H9 (cell line): ENCODE measurements at regions not wholly inside any gene's neighbourhood (a gene's known extent, or its start where the extent isn't known, plus 50 kb on each side); places are given as distances from the start of the nearest gene placed in this dataset.
A peak's percentile ranks its signal among the peaks of the same experiment; 100 is the strongest.

Experiments used
- DNase-seq: peaks from one replicate; pipeline ENCODE4 v3.0.0-alpha.2; 2017
- H2AFZ ChIP-seq: one replicate; pipeline ENCODE4 v1.6.1; 2013; ENCODE audit warnings: mild to moderate bottlenecking, low read length, control low read depth, moderate library complexity
- H2AK5ac ChIP-seq: 2 replicates; pipeline ENCODE4 v1.6.1; 2013; ENCODE audit warnings: low read length, control low read depth, mixed read lengths; ENCODE audit not compliant: insufficient read length
- H2BK120ac ChIP-seq: one replicate; pipeline ENCODE4 v1.6.1; 2013; ENCODE audit warnings: low read depth, mild to moderate bottlenecking, low read length, control low read depth, inconsistent platforms; ENCODE audit not compliant: poor library complexity, severe bottlenecking
- H2BK12ac ChIP-seq: 2 replicates; pipeline ENCODE4 v1.6.1; 2013; ENCODE audit warnings: low read length, control low read depth, mixed read lengths, low read depth; ENCODE audit not compliant: insufficient read length
- H2BK15ac ChIP-seq: 2 replicates; pipeline ENCODE4 v1.6.1; 2013; ENCODE audit warnings: low read depth, low read length, control low read depth
- H2BK20ac ChIP-seq: one replicate; pipeline ENCODE4 v1.6.1; 2013; ENCODE audit warnings: low read depth, mild to moderate bottlenecking, low read length, control low read depth, inconsistent platforms; ENCODE audit not compliant: poor library complexity, severe bottlenecking
- H2BK5ac ChIP-seq: 2 replicates; pipeline ENCODE4 v1.6.1; 2013; ENCODE audit warnings: low read length, control low read depth, mixed read lengths; ENCODE audit not compliant: insufficient read length
- H3K14ac ChIP-seq: 2 replicates; pipeline ENCODE4 v1.6.1; 2013; ENCODE audit warnings: low read length, control low read depth; ENCODE audit not compliant: insufficient read depth
- H3K18ac ChIP-seq: 2 replicates; pipeline ENCODE4 v1.6.1; 2013; ENCODE audit warnings: low read depth, mild to moderate bottlenecking, mixed read lengths, low read length, control low read depth; ENCODE audit not compliant: insufficient read length
- H3K23ac ChIP-seq: 2 replicates; pipeline ENCODE4 v1.6.1; 2013; ENCODE audit warnings: low read length, control low read depth, mixed read lengths, low read depth; ENCODE audit not compliant: insufficient read length
- H3K23me2 ChIP-seq: 2 replicates; pipeline ENCODE4 v1.6.1; 2013; ENCODE audit warnings: low read depth, mild to moderate bottlenecking, mixed read lengths, low read length, control low read depth; ENCODE audit not compliant: insufficient read length, poor library complexity, severe bottlenecking
- H3K27ac ChIP-seq: 2 replicates; pipeline ENCODE4 v1.5.1; 2013; ENCODE audit warnings: low read length, control low read depth, mixed read lengths, low read depth; ENCODE audit not compliant: insufficient read length
- H3K27me3 ChIP-seq: 2 replicates; pipeline ENCODE4 v1.6.1; 2013; ENCODE audit warnings: low read length, control low read depth, inconsistent platforms; ENCODE audit not compliant: insufficient read depth
- H3K4ac ChIP-seq: 2 replicates; pipeline ENCODE4 v1.6.1; 2013; ENCODE audit warnings: low read depth, mild to moderate bottlenecking, control low read depth, inconsistent platforms, low read length, moderate library complexity
- H3K4me1 ChIP-seq: 2 replicates; pipeline ENCODE4 v1.6.1; 2013; ENCODE audit warnings: low read length, control low read depth, inconsistent platforms; ENCODE audit not compliant: insufficient read depth
- H3K4me2 ChIP-seq: 2 replicates; pipeline ENCODE4 v1.6.1; 2013; ENCODE audit warnings: low read length, control low read depth, mixed read lengths; ENCODE audit not compliant: insufficient read length, insufficient read depth
- H3K56ac ChIP-seq: 2 replicates; pipeline ENCODE4 v1.6.1; 2013; ENCODE audit warnings: low read depth, mild to moderate bottlenecking, mixed read lengths, low read length, control low read depth; ENCODE audit not compliant: insufficient read length
- H3K79me1 ChIP-seq: 2 replicates; pipeline ENCODE4 v1.6.1; 2013; ENCODE audit warnings: low read depth, mild to moderate bottlenecking, moderate library complexity, low read length, control low read depth, inconsistent platforms; ENCODE audit not compliant: insufficient read depth, poor library complexity, severe bottlenecking
- H3K79me2 ChIP-seq: 2 replicates; pipeline ENCODE4 v1.6.1; 2013; ENCODE audit warnings: low read length, control low read depth, inconsistent platforms; ENCODE audit not compliant: insufficient read depth
- H3K9ac ChIP-seq: 2 replicates; pipeline ENCODE4 v1.6.1; 2013; ENCODE audit warnings: low read length, control low read depth, mixed read lengths; ENCODE audit not compliant: insufficient read length; ENCODE audit errors: extremely low read depth
- H3K9me3 ChIP-seq: one replicate; pipeline ENCODE4 v1.6.1; 2013; ENCODE audit warnings: low read depth, low read length, inconsistent platforms; ENCODE audit not compliant: control insufficient read depth
- H3T11ph ChIP-seq: one replicate; pipeline ENCODE4 v1.6.1; 2013; ENCODE audit warnings: mild to moderate bottlenecking, low read length, control low read depth, inconsistent platforms
- H4K20me1 ChIP-seq: one replicate; pipeline ENCODE4 v1.6.1; 2013; ENCODE audit not compliant: control insufficient read depth, insufficient read length, insufficient read depth
- H4K5ac ChIP-seq: 2 replicates; pipeline ENCODE4 v1.6.1; 2013; ENCODE audit warnings: low read depth, mild to moderate bottlenecking, mixed read lengths, low read length, control low read depth; ENCODE audit not compliant: insufficient read length
- H4K8ac ChIP-seq: replicated peaks from 2 replicates; pipeline ENCODE4 v1.6.1; 2013; ENCODE audit warnings: low read length, control low read depth, mixed read lengths, low read depth; ENCODE audit not compliant: insufficient read length
- H4K91ac ChIP-seq: 2 replicates; pipeline ENCODE4 v1.6.1; 2013; ENCODE audit warnings: low read depth, mild to moderate bottlenecking, moderate library complexity, mixed read lengths, low read length, control low read depth; ENCODE audit not compliant: insufficient read length
- H3K27ac Mint-ChIP-seq, 3 experiments: 2 replicates in 2 of 3; 3 replicates in 1 of 3; pipeline ENCODE4 v1.8.0; 2020 to 2021; ENCODE audit warnings: mixed read lengths in 3 of 3, mild to moderate bottlenecking in 1 of 3, moderate library complexity in 1 of 3
- H3K27me3 Mint-ChIP-seq: 2 replicates; pipeline ENCODE4 v1.8.0; 2021; ENCODE audit warnings: low read depth, mild to moderate bottlenecking, moderate library complexity, mixed read lengths
- H3K36me3 Mint-ChIP-seq, 3 experiments: 2 replicates in 2 of 3; 3 replicates in 1 of 3; pipeline ENCODE4 v1.8.0; 2020 to 2021; ENCODE audit warnings: low read depth in 3 of 3, mixed read lengths in 3 of 3; ENCODE audit not compliant: insufficient read depth in 1 of 3
- H3K4me1 Mint-ChIP-seq, 2 experiments: 2 replicates each; pipeline ENCODE4 v1.8.0; 2020; ENCODE audit warnings: mixed read lengths in 2 of 2
- H3K4me3 Mint-ChIP-seq, 2 experiments: 2 replicates in 1 of 2; 3 replicates in 1 of 2; pipeline ENCODE4 v1.8.0; 2020 to 2021; ENCODE audit warnings: mild to moderate bottlenecking in 2 of 2, mixed read lengths in 2 of 2, moderate library complexity in 1 of 2
- H3K9me3 Mint-ChIP-seq, 2 experiments: 2 replicates in 1 of 2; 3 replicates in 1 of 2; pipeline ENCODE4 v1.8.0; 2020; ENCODE audit warnings: mild to moderate bottlenecking in 2 of 2, mixed read lengths in 2 of 2, moderate library complexity in 1 of 2
- WGBS: extraction: QIAGEN DNeasy Blood & Tissue Kit; methylation state at CpG from one replicate; pipeline ENCODE4 v1.1.7; 2013; ENCODE audit warnings: missing lambda C conversion rate, low lambda C conversion rate, mixed read lengths; ENCODE audit not compliant: insufficient read length; ENCODE audit errors: extremely low coverage; 5-methylcytosine and 5-hydroxymethylcytosine counted together
- TF ChIP-seq, protein P1 (sequence below): fragments of 200-600 bp; sonication (generic); conservative IDR thresholded peaks from 3 replicates; pipeline ENCODE4 v1.8.0; 2021; ENCODE audit warnings: antibody characterized with exemption, mild to moderate bottlenecking

DNA sequence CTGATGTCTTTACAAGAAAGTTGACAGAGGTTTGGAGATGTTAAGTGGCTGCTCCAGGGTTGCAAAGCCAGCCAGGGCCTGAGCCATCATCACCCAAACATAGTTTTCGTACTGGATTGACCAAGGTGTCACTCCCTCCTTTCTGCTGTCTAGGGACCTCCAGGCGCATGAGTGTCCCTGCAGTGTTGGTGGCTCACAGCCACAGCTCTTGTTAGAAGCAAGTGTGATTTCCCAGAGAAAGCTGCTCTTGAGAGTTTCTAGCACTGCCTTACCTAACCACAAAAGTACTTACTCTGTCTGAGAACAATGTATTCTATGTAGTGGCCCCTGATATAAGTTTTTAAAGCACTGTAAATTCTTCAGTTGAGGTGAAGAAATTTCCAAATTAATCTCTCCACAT lies 144.1 kb downstream of the SOX2 start:
- Histone ChIP-seq H3K4ac (no peak overlapping the region), H3K9me3 (no peaks in the 10 kb centered on the region), H4K8ac (no peak overlapping the region), H4K20me1 (no peaks in the 10 kb centered on the region), H3K79me2 (no peaks in the 10 kb centered on the region), H3K79me1 (no peaks in the 10 kb centered on the region), H2AK5ac (no peak overlapping the region), H3K9ac (no peak overlapping the region), H2BK120ac (no peak overlapping the region), H3K27me3 (no peaks in the 10 kb centered on the region), H2BK12ac (no peak overlapping the region), H2BK20ac (no peak overlapping the region), H4K91ac (no peak overlapping the region), H3T11ph (no peak overlapping the region), H3K23me2 (no peaks in the 10 kb centered on the region), H2BK15ac (no peak overlapping the region), H3K23ac (no peak overlapping the region), H2AFZ (no peak overlapping the region), H3K4me2 (no peak overlapping the region), H3K18ac (no peak overlapping the region), H3K56ac (no peak overlapping the region), H2BK5ac (no peak overlapping the region), H3K27ac (no peak overlapping the region), H3K14ac (no peak overlapping the region), H4K5ac (no peak overlapping the region), H3K4me1 (peaks cover 6% of the 10 kb centered on the region)
- Mint-ChIP-seq H3K4me1 (peaks cover 27 to 33% of the 10 kb centered on the region in 2 experiments), H3K36me3 (no peaks in the 10 kb centered on the region), H3K9me3 (no peaks in the 10 kb centered on the region), H3K27me3 (no peaks in the 10 kb centered on the region), H3K4me3 (no peak overlapping the region), H3K27ac (peak overlapping the region in 1 of 3 experiments; percentile 27; a peak in 1 of 7 replicates)
- WGBS: no CpG with 5 or more reads among the region's 2 CpGs
- DNase-seq: no peak
- TF ChIP-seq, protein P1, sequence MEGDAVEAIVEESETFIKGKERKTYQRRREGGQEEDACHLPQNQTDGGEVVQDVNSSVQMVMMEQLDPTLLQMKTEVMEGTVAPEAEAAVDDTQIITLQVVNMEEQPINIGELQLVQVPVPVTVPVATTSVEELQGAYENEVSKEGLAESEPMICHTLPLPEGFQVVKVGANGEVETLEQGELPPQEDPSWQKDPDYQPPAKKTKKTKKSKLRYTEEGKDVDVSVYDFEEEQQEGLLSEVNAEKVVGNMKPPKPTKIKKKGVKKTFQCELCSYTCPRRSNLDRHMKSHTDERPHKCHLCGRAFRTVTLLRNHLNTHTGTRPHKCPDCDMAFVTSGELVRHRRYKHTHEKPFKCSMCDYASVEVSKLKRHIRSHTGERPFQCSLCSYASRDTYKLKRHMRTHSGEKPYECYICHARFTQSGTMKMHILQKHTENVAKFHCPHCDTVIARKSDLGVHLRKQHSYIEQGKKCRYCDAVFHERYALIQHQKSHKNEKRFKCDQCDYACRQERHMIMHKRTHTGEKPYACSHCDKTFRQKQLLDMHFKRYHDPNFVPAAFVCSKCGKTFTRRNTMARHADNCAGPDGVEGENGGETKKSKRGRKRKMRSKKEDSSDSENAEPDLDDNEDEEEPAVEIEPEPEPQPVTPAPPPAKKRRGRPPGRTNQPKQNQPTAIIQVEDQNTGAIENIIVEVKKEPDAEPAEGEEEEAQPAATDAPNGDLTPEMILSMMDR: no peak
